CD4-positive, alpha-beta T cell (primary cell): ENCODE measurements at regions not wholly inside any gene's neighbourhood (a gene's known extent, or its start where the extent isn't known, plus 50 kb on each side); places are given as distances from the start of the nearest gene placed in this dataset.
"Not testable (repeated sequence)": the region's sequence is repeated elsewhere in the genome, so short reads cannot be mapped to it uniquely, and the experiment has no call there.

Experiments used
- ATAC-seq: fragments of 200-7000 bp; cut with Tn5 transposase; one replicate; pipeline ENCODE4 v1.10.0; 2022; ENCODE audit warnings: mild to moderate bottlenecking; ENCODE audit not compliant: poor library complexity
- CTCF ChIA-PET: fragments of 350-600 bp; sonication (Branson Sonifier 250); formaldehyde crosslinking; loops from one replicate; lab custom pipeline; 2021; ENCODE audit warnings: antibody characterized with exemption, inconsistent platforms; lab: Charles Lee
- POLR2A ChIA-PET: fragments of 350-600 bp; sonication (Branson Sonifier 250); formaldehyde crosslinking; loops from one replicate; lab custom pipeline; 2021; ENCODE audit warnings: antibody characterized with exemption, inconsistent platforms; lab: Charles Lee
- DNase-seq, 14 experiments: peaks; one replicate each; pipeline ENCODE4 v3.0.0-alpha.2; 2013 to 2020; ENCODE audit warnings: mixed read lengths in 2 of 14
- H3K27ac ChIP-seq, 2 donors: one replicate each; pipeline versions ENCODE4 v1.5.1 to v1.7.0; 2013; ENCODE audit warnings: low read length in 2 of 2, low read depth in 1 of 2, mild to moderate bottlenecking in 1 of 2
- H3K27me3 ChIP-seq, 2 experiments: 1 replicate in 1 of 2; 2 replicates in 1 of 2; pipeline versions ENCODE4 v1.6.1 to v1.7.0; 2013; ENCODE audit warnings: low read length in 2 of 2, control low read depth in 1 of 2, mild to moderate bottlenecking in 1 of 2, moderate library complexity in 1 of 2; ENCODE audit not compliant: insufficient read depth in 2 of 2, control insufficient read depth in 1 of 2
- H3K36me3 ChIP-seq: one replicate; pipeline ENCODE4 v1.6.1; 2013; ENCODE audit warnings: low read length, control low read depth; ENCODE audit not compliant: insufficient read depth
- H3K4me1 ChIP-seq: one replicate; pipeline ENCODE4 v1.6.1; 2013; ENCODE audit warnings: low read length, control low read depth; ENCODE audit not compliant: insufficient read depth
- H3K4me3 ChIP-seq: one replicate; pipeline ENCODE4 v1.5.1; 2013; ENCODE audit warnings: mild to moderate bottlenecking, low read length, moderate library complexity
- H3K9me3 ChIP-seq, 2 experiments: 1 replicate in 1 of 2; 2 replicates in 1 of 2; pipeline versions ENCODE4 v1.6.1 to v1.7.0; 2013; ENCODE audit warnings: low read length in 2 of 2, mild to moderate bottlenecking in 2 of 2, control low read depth in 1 of 2, moderate library complexity in 1 of 2; ENCODE audit not compliant: control insufficient read depth in 1 of 2, insufficient read depth in 1 of 2
- H3K27ac Mint-ChIP-seq: one replicate; pipeline ENCODE4 v1.8.0; 2020; ENCODE audit warnings: mixed read lengths
- H3K27me3 Mint-ChIP-seq: one replicate; pipeline ENCODE4 v1.8.0; 2021; ENCODE audit warnings: mixed read lengths
- H3K36me3 Mint-ChIP-seq: one replicate; pipeline ENCODE4 v1.8.0; 2021; ENCODE audit warnings: low read depth, mixed read lengths
- H3K4me1 Mint-ChIP-seq: one replicate; pipeline ENCODE4 v1.8.0; 2021; ENCODE audit warnings: low read depth, mixed read lengths
- H3K4me3 Mint-ChIP-seq: one replicate; pipeline ENCODE4 v1.8.0; 2020; ENCODE audit warnings: mild to moderate bottlenecking, mixed read lengths
- H3K9me3 Mint-ChIP-seq: one replicate; pipeline ENCODE4 v1.8.0; 2020; ENCODE audit warnings: mixed read lengths
- CTCF ChIP-seq: fragments of 200-600 bp; IDR thresholded peaks from one replicate; pipeline ENCODE4 v1.8.0; 2022; ENCODE audit warnings: antibody characterized with exemption, mild to moderate bottlenecking
- intact Hi-C, 2 experiments: fragments of 100-400 bp; cut with DNase I in 1 of 2; cut with micrococcal nuclease in 1 of 2; formaldehyde crosslinking; loops; one replicate each; pipeline versions ENCODE4 v1.15.1 to v1.9.0; 2023 to 2025; cut with DNase I, micrococcal nuclease

- Mint-ChIP-seq H3K36me3 (no peaks in the 10 kb centered on the region), H3K27me3 (no peaks in the 10 kb centered on the region), H3K4me3 (no peak overlapping the region), H3K9me3 (no peaks in the 10 kb centered on the region), H3K27ac (no peak overlapping the region), H3K4me1 (no peaks in the 10 kb centered on the region)
- Histone ChIP-seq H3K36me3 (no peaks in the 10 kb centered on the region), H3K9me3 (no peaks in the 10 kb centered on the region), H3K27ac (no peak overlapping the region), H3K27me3 (no peaks in the 10 kb centered on the region), H3K4me3 (no peak overlapping the region), H3K4me1 (no peaks in the 10 kb centered on the region)
- intact Hi-C loops: no loop called here
- DNase-seq: no peak
- POLR2A ChIA-PET: no interaction called here
- no peak for TF ChIP-seq CTCF
- no peak for ATAC-seq
- CTCF ChIA-PET: no interaction called here
Measured at GRCh38 chr17:70523426-70523825, 354.1 kb downstream of the KCNJ2 start.

GRCh38 chr17:70525035-70525434 lies 355.7 kb downstream of the KCNJ2 start:
- intact Hi-C loops: not testable (repeated sequence)

GRCh38 chr17:70525961-70526360 lies 356.6 kb downstream of the KCNJ2 start:
- Mint-ChIP-seq H3K27me3 (no peaks in the 10 kb centered on the region), H3K27ac (no peak overlapping the region), H3K4me1 (no peaks in the 10 kb centered on the region), H3K36me3 (no peaks in the 10 kb centered on the region), H3K4me3 (no peak overlapping the region), H3K9me3 (no peaks in the 10 kb centered on the region)
- H3K4me3 ChIP-seq: no peak overlapping the region
- DNase-seq: no peak
- H3K9me3 ChIP-seq: no peaks in the 10 kb centered on the region
- intact Hi-C loops: no loop called here
- POLR2A ChIA-PET: no interaction called here
- no peaks in the 10 kb centered on the region for H3K27me3 ChIP-seq
- CTCF ChIA-PET: no interaction called here
- no peaks in the 10 kb centered on the region for H3K4me1 ChIP-seq
- no peak for TF ChIP-seq CTCF
- H3K36me3 ChIP-seq: no peaks in the 10 kb centered on the region
- no peak for ATAC-seq
- H3K27ac ChIP-seq: no peak overlapping the region

More at GRCh38 chr17:70525035-70525434, 355.7 kb downstream of the KCNJ2 start:
- H3K36me3 Mint-ChIP-seq, H3K9me3 ChIP-seq, H3K4me3 ChIP-seq, ATAC-seq, H3K27me3 Mint-ChIP-seq, H3K9me3 Mint-ChIP-seq, H3K4me1 ChIP-seq, CTCF ChIA-PET, H3K36me3 ChIP-seq, H3K27me3 ChIP-seq, POLR2A ChIA-PET, H3K27ac ChIP-seq, DNase-seq, H3K4me3 Mint-ChIP-seq, H3K27ac Mint-ChIP-seq, H3K4me1 Mint-ChIP-seq: not testable (repeated sequence)

GRCh38 chr17:70527364-70527888 lies 358.1 kb downstream of the KCNJ2 start:
- Mint-ChIP-seq H3K27me3 (no peaks in the 10 kb centered on the region), H3K4me3 (no peak overlapping the region), H3K27ac (no peak overlapping the region), H3K9me3 (peaks cover 3% of the 10 kb centered on the region), H3K36me3 (no peaks in the 10 kb centered on the region), H3K4me1 (no peaks in the 10 kb centered on the region)
- ChIA-PET POLR2A (no interaction called here), CTCF (no interaction called here)
- no peak for ATAC-seq
- no peak for TF ChIP-seq CTCF
- Histone ChIP-seq H3K4me3 (no peak overlapping the region), H3K27ac (no peak overlapping the region), H3K4me1 (no peaks in the 10 kb centered on the region), H3K36me3 (no peaks in the 10 kb centered on the region), H3K27me3 (no peaks in the 10 kb centered on the region), H3K9me3 (no peaks in the 10 kb centered on the region)
- peak in 3 of 14 experiments; percentile 1 to 24 (median 16) for DNase-seq
- intact Hi-C loops: no loop called here
